SHP77 (cell line): ENCODE measurements at regions not wholly inside any gene's neighbourhood (a gene's known extent, or its start where the extent isn't known, plus 50 kb on each side); places are given as distances from the start of the nearest gene placed in this dataset.

Source experiments
- DNase-seq, 2 experiments: peaks; one replicate each; lab custom pipeline; 2025; lab: John Stamatoyannopoulos, UW

- no peak for DNase-seq
Observed at GRCh38 chr4:188554413-188554812, 415.2 kb downstream of the TRIML1 start.

DNA sequence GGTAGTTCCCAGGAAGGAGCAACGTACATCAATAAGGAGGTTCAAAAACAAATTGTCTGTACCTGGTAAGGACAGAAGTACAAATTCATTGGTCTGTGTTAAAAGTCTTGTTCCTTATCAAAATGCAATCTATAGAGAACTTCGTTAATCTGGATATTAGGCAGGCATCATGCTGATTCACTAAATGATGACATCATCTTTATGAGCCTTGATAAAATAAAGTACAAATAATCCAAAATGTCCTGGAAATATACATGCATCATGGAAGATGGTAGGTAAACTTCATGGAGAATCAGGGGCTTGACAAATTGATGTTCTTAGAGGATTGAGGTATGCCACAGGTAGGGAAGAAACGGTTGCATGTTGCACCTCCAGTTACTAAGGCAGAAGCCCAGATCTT is 433.9 kb downstream of the TRIML1 start:
- no peak for DNase-seq

GRCh38 chr4:188578657-188579056 is 439.4 kb downstream of the TRIML1 start:
- DNase-seq = no peak

- DNase-seq = no peak
Observed at GRCh38 chr4:188596021-188596420, 456.8 kb downstream of the TRIML1 start.

DNA sequence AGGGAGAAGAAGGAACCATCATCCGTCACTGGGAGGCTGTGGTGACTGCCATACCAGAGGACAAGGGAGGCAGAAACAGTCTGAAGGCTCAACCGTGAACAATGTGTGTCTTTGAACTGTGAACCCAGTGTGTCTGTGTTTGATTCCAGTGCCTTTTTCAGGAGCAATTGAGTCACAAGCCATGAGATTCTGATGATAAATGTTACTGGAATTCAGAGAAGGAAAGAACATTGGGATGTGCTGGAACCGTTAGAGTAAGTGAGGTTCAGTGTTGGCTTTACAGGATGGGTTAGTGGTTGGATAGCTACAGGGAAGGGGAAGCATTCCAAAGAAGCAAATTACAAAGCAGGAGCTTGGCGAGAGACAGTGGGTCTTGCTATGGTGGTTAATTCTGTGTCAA is 464.4 kb downstream of the TRIML1 start:
- DNase-seq = no peak

DNA sequence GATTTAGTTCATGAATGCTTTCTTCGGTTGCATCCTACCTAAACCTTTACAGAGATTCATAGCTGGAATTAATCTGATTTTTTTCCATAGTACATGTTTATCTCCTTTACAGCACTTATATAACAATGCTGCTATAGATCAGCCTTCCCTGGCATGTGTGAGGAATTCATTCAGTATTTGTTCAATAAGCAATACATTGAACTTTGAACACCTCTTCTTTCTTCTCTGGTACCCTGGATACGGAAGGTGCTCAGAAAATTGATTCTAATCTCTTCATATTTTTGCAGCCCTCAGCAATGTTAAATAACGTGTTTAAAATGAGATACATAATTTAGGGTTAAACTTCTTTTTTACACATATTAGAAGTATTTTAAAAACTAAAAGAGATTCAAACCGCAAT is 467.4 kb downstream of the TRIML1 start:
- no peak for DNase-seq

GRCh38 chr4:188611143-188611542 is 471.9 kb downstream of the TRIML1 start:
- DNase-seq = no peak

DNA sequence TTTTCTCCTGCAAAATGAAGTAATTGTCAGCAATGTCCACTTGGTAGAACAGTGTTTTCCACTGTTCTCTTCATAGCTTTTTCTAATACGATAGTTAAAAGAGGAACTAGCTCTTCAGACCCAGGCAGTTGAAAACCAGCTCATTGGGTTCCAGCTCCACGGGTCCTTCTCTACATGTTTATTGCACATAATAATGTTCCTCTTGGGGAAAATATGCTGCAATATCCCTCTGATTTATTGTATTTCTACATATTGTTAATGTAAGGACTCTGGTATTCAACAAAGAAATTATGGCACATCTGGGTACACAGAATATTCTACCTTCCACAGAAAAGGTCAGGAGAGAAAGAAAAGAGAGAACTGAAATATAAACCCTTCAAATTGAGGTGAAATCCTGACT is 473.4 kb downstream of the TRIML1 start:
- no peak for DNase-seq

DNA sequence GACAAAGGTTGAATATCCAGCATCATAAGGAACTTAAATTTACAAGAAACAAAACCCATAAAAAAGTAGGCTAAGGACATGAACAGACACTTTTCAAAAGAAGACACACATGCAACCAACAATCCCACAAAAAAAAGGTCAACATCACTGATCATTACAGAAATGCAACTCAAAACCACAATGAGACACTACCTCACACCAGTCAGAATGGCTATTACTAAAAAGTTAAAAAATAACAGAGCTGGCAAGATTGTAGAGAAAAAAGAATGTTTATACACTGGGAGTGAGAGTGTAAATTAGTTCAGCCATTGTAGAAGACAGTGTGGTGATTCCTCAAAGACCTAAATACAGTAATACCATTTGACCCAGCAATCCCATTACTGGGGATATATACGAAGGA is 474.7 kb downstream of the TRIML1 start:
- DNase-seq = no peak

- no peak for DNase-seq
Observed at GRCh38 chr4:188619456-188620149, 480.4 kb downstream of the TRIML1 start.

- no peak for DNase-seq
Observed at GRCh38 chr4:188620608-188621007, 481.4 kb downstream of the TRIML1 start.

DNA sequence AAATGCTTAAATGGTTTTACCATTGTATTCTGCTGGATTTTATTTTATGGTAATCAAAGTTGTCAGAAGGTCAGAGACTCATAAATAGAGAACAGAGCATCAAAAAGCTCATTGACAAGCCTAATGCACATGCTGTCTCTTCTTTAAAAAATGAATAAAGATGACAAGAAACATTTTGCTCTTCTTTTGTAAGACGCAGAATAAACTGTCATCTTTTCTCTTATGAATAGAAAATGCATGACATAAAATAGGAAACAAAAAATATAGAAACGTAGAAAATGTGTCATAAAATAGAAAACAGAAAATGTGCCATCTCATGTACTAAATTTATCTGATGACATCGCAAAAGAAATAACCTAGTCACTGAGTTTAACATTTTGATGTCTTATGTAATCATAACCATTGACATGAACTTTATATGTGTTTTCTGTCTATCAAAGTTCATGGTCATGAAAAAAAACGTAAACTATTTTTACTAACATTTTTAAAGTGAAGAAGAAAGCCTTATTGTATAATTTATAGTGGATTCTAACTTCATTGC is 484.1 kb downstream of the TRIML1 start:
- no peak for DNase-seq

DNA sequence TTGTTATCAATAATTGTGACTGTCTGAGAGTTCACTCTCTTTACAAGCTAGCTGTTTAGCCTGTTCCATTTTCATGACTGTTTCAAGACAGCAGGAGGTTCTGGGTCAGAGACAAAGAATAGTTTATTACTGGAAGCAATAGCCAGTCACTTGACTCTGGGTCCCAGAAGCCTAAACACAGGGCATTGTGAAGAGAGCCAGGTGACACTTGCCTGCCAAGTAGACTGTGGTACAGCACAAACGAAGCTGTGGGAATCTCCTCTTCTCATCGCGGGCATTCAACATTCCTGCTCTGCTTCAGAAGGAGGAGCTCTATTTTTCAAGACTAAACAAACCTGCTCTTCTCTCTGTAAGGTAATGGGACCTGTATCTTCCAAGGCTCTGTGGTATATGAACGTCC is 485.1 kb downstream of the TRIML1 start:
- DNase-seq = no peak

- DNase-seq = no peak
Observed at GRCh38 chr4:188627892-188628291, 488.7 kb downstream of the TRIML1 start.

- no peak for DNase-seq
Observed at GRCh38 chr4:188639479-188640100, 500.3 kb downstream of the TRIML1 start.

GRCh38 chr4:188647820-188648370 is 508.7 kb downstream of the TRIML1 start:
- DNase-seq = no peak

DNA sequence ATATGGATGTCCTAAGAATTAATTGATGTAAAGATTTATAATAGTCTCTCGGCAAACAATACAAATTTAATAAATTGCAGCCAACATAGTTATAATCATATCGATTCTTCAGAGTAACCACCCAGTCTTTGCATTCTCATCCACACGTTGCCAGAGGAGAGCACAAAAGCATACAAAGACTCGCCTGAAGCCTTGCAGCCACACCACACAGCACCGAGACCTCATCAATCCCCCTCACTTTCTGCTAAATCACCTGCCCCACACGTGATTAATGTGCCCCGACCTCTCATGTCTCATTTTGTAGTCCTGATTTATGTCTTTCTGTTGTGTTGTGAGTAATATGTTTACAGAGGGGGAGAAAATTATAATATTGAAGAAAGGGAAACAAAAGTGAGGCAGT is 510.4 kb downstream of the TRIML1 start:
- no peak for DNase-seq

GRCh38 chr4:188650516-188650915 is 511.3 kb downstream of the TRIML1 start:
- DNase-seq = no peak

GRCh38 chr4:188657365-188657764 is 518.1 kb downstream of the TRIML1 start:
- DNase-seq = no peak

DNA sequence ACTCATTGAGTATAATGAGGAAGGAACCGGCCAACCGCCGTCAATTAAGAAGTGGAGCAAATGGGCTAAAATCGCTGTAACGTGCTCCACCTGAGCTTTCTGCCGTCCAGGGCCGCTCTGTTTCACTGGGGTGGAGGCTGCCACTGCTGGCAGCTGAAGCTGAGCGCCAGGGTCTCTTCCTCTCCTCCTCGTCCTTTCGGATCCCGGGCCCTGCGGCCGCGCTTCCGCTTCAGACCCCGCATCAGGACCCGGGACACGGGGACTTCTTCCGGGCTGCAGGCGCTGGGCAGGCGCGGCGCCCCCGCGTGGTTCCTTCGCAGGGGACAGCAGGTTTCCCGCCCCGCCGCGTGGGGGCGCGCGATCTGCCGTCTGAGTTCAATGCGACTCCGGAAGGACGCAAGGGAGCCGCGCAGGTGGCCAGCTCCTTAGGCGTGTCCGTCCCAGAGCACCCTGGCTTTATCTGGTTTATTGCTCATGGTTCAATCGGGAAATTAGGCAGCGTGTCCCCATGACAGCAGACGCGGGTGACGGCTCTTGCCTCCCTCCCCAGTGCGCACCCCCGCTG is 519.8 kb downstream of the TRIML1 start:
- no peak for DNase-seq

DNA sequence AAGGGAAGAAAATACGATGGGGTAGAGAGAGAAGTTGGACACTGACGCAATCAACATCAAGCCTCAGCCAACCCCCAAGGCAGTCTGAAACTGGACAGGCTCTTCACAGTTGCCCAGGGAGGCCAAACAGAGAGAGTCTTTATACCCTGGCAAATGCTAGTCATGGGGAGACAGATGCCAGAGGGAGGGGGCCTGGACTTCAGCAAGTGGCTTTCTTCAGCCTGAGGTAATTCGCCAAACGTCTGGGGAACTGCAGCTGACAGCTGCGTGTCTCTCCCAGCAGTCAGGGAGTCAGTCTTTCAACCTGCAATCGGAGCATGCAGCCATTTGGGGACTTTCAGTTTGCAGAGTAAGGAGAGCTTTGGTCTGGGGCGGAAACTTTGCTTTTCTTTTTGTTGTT is 521.6 kb downstream of the TRIML1 start:
- no peak for DNase-seq

- no peak for DNase-seq
Observed at GRCh38 chr4:188661502-188661901, 522.3 kb downstream of the TRIML1 start.

- no peak for DNase-seq
Observed at GRCh38 chr4:188663369-188663768, 524.1 kb downstream of the TRIML1 start.
